Uterus (tissue), 2 donors: ENCODE measurements at regions not wholly inside any gene's neighbourhood (a gene's known extent, or its start where the extent isn't known, plus 50 kb on each side); places are given as distances from the start of the nearest gene placed in this dataset.

Experiments used
- CTCF ChIP-seq, 4 experiments: fragments of 200-600 bp in 2 of 4; fragments of 450-650 bp in 2 of 4; sonication (generic) in 2 of 4; IDR thresholded peaks; one replicate each; pipeline ENCODE4 v1.5.1; 2016 to 2019; ENCODE audit warnings: antibody characterized with exemption in 4 of 4, mild to moderate bottlenecking in 2 of 4, moderate library complexity in 1 of 4
- POLR2A ChIP-seq, 2 donors: fragments of 450-650 bp; IDR thresholded peaks; one replicate each; pipeline ENCODE4 v1.6.1; 2016; ENCODE audit warnings: antibody characterized with exemption in 2 of 2, mild to moderate bottlenecking in 1 of 2, moderate library complexity in 1 of 2

- no peak for TF ChIP-seq CTCF (IDR thresholded peaks at IDR 0.05)
- no peak for TF ChIP-seq POLR2A (IDR thresholded peaks at IDR 0.05)
Observed at GRCh38 chr3:176724394-176724759, 472.9 kb downstream of the TBL1XR1 start.
